Left renal cortex interstitium (tissue), 4 donors: ENCODE measurements at regions not wholly inside any gene's neighbourhood (a gene's known extent, or its start where the extent isn't known, plus 50 kb on each side); places are given as distances from the start of the nearest gene placed in this dataset.

Source experiments
- DNase-seq, 4 donors: peaks; one replicate each; pipeline ENCODE4 v3.0.0-alpha.2; 2013; ENCODE audit warnings: low read depth in 4 of 4, low spot score in 2 of 4, missing footprints in 1 of 4

DNA sequence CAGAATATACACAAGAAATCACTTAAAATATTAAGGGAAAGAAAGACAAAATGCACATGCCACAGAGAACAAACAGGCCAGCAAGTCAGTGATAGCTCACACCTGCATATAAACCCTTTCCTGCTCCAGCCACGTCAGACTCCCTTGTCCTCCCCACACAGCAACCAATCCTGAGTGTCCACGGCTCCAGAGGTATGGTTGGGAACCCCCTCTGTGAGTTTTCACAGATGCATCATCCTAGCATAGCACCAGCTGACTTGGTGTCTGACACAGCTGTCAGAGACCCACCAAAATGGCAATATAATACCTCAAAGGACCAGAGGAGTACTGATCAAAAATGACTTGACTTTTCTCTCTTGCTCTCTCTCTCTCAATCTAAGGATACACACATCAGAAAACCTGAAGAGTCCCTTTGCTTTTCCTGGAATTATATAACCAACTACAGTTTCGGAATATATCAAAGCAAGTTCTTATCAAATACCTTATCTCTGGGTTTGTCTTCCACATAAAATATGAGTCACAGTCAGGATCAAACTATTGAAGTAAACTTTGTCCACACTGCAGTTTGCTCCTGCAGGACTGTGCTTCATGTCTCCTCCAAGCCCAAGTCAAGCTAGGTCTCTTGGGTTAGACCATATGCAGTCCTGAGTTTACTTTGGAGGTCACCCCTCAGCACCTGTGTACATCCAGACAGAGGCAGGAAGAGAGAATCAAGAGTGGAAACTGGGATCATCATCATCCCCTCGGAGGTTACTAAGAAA lies 187.1 kb upstream of the THBS1 start:
- DNase-seq, result no peak

DNA sequence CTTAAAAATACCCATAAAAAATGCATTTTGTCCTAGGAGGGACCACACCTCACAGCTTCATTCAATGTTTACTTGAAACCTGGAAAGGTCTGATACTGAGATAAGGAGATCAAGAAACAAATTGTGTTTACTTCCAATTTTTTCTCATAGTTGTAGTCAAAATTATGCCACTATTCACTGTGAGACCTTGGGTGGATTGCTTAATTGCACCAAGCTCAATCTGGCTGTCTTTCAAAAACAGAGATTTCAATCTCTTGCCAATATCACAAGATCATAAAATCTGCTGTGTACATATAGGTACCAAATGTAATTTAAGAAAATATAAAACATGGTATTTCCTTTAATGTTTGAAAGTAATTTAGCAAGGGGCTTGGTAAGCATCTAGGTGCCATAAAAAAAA lies 186.4 kb upstream of the THBS1 start:
- DNase-seq, result no peak

DNA sequence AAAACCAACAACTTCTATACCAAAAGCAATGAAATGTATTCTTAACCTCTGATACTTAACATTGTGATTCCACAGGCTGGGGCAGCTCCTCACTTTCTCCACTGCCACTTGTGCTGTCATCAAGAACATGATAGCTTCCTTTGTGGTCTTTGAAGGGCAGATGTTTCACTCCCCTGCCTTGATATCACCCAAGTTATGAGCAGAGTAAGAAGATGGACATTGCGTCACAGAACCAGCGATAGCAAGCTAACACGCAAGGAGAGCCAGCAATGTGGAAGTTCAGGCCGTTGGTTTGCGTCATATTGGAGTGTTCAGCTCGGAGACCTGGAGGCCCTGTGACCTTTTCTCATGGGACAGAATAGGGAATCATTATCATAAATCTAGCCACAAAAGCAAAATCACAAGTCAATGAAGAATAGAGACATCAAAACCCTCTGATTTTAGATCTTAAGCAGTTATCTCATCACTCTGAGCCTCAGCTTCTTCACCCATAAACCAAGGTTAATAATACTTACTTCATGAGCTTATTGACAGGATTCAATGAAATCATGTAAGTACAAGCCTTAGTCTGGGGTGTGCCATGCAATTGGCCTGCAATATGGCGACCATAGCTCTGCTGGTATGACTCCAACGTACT lies 183.8 kb upstream of the THBS1 start:
- no peak for DNase-seq

DNA sequence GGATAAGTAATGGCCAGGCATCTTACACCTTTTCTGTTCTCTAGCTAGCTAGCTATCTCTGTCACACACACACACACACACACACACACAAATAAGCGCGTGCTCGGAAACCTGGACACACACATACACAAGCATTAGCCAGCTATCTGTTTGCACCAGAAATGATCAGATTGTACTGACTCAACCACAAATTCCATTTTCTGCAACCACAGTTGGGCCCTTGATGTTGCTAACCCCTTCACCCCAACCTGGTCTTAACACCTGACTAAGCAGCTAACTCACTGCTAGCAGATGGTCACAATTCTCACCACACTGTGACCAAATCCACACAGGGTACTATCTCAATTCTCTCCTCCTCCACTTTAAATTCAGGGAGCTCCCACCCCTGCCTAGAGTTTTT lies 183.0 kb upstream of the THBS1 start:
- no peak for DNase-seq

DNA sequence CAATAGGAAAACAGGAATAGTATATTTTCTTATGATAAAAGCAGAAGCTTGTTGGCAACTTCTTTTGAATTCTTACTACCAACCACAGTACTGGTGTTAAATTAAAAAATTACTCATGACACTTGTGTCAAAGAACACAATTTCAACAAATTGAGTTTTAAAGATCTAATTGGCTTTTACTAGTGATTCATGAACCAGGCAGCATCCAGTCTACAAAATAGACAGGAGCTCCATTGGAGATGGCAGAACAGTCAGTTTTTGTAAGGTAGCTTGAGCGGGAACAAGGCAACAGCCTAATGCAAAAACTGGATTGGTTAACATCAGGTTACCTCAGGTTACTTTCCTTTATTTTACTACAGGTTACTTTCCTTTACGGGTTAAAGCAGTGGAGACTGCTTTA lies 181.3 kb upstream of the THBS1 start:
- no peak for DNase-seq

DNA sequence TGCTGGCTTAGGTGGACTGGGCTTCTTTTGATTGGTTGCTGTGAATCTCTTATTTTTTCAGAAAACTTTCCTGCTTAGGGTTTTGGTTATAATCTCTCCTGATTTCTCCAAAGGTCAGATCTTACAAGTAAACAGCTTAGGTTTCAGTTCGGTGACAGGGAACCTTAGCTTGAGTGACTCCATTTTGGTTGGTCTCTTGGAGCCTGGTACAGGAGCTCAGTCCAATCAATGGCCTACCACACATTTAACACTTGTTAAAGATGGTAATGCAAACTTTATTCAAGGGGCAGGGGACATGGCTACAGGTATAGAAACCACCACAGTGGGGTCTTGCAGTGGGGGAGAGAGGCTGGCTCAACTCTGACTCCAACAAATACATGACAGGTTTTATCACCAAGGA lies 180.9 kb upstream of the THBS1 start:
- DNase-seq, result no peak

DNA sequence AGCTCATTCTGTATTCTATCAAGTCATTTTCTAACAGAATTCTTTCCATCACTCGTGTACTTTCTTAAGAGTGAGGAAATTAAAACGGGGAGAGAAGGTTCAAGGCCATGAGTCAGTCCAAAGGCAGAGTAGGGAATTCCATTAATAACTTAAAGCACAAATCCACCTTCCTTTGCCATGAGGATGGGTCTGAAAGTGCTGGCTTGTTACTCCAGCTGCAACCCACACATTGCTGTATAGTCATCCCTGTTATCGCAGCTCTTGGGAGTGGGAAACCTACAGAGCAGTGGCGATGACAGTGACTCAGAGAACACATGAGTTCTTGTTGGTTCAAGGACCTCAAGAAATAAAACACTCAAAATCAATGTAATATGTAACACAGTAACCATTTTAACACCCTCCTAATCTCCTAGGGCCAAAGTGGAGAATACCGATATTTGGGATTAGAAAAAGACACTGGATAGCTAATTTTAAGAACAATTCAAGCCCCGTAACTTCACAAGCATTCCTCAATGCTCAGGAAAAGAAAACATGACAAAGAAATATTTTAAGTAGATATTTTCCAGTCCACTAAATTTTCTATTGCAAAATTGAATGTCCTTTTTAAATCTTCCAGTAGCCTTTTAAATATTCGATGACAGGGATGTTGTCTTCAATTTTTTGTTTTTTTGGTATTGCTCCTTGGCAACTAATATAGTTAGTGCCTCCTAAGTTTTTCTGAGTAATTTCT lies 179.9 kb upstream of the THBS1 start:
- no peak for DNase-seq

DNA sequence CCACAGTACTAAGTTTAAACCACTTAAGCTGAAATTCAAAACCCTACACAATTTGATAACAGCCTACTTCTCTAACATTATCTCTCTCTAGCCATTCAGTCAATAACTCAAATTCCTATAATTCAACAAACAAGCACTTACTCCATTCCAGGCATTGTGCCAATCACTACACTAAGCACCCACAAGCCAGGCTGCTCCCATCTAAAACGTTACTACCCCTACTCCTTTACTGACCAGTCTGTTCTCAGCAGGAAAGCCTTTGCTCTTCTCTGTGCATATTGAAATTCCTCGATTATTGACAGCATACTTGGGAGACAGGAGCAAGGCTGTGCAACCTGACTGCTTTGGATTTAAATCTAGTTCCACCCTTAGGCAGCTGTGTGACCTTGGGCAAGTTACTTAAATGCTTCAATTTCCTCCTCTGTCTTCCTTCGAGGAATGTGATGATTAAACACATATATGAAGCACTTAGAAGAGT lies 177.2 kb upstream of the THBS1 start:
- DNase-seq, result no peak

DNA sequence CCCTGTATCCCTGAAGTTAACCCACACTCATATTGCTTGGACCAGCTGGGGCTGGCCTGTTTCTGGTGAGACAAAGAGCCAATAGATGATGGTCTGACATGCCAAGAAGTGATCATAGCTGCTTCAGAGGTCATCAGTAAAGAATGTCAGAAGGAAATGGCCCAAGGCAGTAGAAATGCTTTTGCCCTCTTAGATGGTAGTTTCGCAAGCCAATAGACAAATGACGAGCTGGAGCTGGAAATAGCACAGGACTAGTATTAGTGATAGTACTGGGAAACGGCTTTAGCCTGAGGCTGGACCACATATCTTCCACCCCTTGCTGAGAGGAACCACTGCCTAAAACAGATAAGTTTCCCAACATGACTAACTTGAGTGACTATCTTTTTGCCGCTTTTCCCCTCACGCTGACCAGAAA lies 176.1 kb upstream of the THBS1 start:
- DNase-seq, result no peak

DNA sequence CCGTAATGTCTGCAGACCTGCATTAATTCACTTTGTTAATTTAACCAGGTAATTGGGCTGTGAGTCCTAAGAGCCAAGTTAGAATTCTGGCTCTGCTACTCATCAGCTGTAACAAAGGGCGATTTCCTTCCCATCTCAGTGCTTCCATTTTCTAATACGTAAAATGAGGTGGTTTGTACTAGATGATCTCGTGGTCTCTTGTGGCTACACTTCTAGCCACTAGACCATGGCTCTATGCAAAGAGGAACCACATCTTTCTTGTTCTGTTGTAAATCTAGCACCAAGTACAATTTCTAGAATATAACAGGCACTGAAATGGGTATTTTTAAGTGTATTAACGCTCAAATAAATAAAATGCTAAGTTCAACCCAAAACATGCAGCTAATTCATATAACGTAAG lies 174.4 kb upstream of the THBS1 start:
- DNase-seq, result no peak

DNA sequence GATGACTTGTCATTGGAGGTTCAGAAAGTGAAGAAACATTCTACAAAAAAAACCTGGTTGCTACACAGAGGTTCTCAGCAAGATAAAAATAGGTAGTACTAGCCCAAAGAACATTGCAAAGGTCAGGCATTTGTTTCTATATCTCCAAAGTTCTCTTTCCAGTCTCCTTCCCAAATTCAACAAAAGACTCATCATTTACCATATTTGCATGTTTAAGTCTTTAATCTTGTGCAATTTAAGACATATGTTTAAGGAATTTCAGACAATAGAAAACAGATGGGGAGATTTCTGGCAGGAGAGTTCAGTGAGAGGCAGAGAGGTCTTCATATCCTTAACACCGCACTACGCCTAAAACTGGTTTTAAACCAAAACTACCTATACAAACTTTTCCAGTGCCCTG lies 173.8 kb upstream of the THBS1 start:
- DNase-seq, result no peak

DNA sequence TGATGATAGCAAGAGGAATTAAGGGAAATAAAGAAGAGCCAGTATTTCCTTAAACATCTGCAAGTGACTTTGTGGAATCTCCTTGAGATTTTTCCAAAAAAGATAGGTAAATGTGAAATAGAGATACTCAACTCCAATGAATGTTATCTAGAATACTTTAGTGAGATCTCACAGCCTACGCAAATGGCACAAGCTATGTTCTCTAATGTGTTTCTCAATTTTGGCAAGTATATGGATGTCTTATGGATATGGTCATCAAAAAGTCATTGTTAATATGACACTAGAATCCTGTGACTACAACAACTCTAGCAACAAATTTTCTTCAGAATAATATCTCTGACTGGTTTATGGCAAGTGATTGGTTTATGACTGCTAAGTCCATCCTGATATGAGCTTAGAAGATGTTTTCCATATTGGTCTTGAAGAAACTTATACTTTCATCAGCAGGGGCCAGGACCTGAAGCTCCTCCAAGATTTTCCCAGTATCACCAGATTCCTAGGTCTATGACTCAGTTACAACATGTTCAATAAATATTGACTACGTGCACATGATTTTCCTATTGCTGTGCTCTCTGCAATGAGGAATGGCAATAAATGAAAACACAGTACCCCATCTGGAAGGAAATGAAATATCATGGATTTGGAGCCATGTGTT lies 170.9 kb upstream of the THBS1 start:
- no peak for DNase-seq

DNA sequence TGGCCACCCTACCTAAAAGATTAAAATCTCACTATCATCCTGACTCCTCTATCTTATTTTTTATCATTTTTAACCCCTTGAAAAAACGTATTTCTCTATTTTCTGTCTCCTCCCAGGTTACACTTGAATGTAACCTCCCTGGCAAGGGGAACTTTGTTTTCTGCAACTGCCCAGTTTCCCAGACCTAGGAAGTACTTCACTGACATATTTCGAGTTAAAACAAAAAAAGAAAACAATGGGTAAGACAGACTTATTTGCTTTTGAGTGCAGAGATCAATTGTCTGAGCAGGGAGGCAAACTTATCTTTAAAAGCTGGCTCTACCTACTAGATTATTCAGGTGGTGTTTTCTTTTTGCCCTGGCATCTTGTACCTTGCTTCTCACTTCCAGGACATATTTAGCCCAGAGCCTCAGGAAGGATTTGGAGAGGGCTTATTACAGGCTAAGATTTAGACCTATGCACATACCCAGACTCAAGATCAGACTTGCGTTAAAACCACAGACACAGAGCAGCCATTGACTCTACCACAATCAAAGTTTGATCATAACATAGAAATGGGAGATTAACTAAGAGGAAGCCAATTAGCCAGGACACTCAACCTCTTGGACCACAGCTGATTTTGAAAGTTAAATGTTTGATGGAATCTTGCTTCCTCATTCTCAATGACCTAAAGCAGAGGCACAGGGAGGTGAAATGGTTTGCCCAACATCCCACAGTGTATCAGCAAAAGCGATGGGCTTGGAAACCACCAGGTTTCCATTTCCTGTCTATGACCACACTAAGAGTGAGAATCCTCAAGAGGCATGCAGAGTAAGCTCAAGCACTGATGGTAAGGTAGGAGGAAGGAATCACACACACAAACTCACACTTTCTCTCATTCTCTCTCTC lies 169.5 kb upstream of the THBS1 start:
- DNase-seq, result no peak

DNA sequence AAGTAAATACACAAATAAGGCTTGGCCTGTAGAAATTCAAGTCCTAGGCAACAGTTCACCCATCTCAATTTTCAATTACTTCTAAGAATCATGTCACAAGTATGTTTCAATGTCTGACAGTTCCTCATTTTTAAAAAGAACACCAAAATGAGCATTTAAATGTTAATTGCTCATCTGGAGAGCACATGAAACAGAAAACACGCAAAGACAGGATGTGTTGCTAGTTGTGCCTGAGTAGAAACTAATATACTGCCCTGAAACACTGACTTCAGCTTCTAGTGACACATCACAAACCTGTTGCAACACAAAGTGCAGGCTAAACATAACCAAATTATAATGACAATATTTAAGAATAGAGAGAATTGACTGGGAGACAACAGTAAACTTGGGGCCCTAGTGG lies 167.3 kb upstream of the THBS1 start:
- DNase-seq, result no peak

DNA sequence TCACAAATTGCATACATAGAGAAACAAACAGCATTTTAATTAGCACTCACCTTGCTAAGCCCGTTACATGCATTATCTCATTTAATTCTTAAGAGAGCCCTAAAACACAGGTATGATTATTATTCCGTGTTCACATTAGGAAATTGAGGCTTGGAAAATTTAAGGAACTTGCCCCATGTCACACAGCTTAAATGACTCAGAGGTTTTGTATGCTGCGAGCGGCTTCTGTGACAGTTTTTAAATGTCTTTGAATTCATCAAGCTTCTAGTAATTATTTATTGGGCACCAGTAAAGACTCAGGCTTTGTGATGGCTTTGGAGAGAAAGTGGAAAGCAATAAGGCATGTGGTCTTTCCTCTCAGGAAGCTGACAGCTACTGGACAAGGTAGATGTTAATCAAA lies 166.7 kb upstream of the THBS1 start:
- no peak for DNase-seq

DNA sequence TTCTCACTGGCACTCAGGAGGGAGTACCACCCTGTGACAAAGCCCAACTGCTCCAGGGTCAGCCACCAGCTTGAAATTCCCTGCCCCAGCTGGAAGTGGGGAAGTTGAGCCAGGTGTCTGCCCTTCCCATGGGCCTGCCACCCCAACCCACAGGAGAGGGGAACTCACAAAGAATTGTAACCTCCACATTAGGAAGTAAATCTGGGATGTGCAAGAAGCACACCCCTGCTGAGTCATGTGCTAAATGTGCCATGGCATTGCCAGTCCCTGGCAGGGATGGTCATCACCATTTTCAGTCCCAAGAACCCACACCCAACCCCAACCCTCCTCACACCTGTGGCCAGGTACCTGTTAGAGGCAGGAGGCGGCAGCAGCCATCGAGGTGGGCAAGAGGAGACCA lies 165.2 kb upstream of the THBS1 start:
- DNase-seq, result no peak

DNA sequence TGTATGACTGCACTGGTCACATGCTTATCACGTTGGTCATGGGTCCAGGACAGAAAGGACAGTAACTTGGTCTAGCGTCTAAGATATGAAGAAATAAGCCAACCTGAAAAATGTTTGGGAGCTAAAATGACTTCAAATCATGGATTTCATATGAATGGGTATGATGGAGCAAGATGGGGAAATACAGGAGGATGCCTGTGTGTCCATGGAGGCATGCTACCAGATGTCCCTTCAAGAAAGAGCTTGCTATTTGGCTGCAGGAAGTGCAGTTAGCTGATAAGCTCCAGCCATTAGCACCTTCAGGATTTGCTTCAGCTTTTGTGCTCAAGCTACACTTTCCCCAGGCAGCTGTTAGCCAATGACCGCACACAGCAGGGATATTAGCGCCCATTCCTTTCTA lies 164.6 kb upstream of the THBS1 start:
- no peak for DNase-seq

DNA sequence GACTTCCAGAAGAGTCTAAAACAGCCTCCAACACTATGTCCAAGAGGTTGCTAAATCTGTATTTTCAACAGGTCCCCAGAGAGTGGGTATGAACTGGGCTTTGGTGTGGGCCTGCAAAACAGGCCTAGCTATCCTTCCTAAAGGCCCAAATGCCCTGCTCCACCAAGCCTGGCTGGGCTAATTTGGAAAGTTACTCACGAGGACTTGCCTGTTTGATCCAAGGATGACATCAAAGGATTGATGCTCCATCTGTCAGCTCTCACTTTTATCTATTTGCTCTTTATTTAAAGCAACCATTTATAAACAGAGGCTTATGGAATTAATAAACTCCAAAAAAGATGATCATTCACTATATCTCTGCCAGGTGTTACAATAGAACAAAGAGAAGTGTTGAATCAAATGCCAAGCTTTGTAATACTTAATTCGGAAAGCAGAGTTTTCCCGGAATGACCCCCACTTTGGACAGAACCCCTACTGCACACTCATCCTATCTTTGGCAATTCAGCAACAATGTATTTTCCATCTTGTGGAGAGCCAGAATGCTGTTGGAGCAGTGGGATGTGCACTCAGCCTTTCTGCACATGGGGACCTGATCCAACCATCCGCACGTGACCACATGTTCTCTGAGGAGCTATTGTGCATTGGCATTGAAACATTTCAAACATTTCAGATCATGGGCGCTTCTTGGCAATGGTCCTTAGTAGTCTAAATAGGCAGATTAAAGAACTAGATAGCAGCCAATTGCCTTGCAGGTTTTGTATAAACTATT lies 163.3 kb upstream of the THBS1 start:
- no peak for DNase-seq

DNA sequence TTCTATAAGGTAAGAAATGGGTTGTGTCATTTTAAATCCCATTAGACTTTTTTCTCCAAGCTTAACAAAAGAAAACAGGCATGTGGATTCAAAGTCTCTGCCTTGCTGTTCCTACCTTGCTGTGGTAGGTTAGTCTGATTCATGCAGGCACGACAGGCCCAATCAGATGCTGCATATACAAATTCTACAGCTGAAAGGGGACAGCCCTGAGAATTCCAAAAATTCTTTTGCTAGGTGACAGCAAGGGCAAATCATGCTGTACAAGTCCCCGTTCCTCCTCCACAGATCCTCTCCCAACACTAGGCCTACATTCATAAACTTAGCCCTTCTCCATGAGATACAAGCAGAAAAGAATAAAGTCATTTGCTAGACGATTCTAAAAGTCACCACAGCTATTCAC lies 161.2 kb upstream of the THBS1 start:
- no peak for DNase-seq
